Non-pigmented ciliary epithelial cell (primary cell): ENCODE measurements at regions not wholly inside any gene's neighbourhood (a gene's known extent, or its start where the extent isn't known, plus 50 kb on each side); places are given as distances from the start of the nearest gene placed in this dataset.
"Not testable (repeated sequence)": the region's sequence is repeated elsewhere in the genome, so short reads cannot be mapped to it uniquely, and the experiment has no call there.

Source experiments
- DNase-seq: peaks from one replicate; pipeline ENCODE4 v3.0.0-alpha.2; 2010; ENCODE audit warnings: low read depth

GRCh38 chr21:28590026-28590425 lies 402.7 kb downstream of the LTN1 start:
- no peak for DNase-seq

GRCh38 chr21:28588997-28589396 lies 403.7 kb downstream of the LTN1 start:
- no peak for DNase-seq

- DNase-seq = no peak
These were observed 404.9 kb downstream of the LTN1 start for GRCh38 chr21:28587748-28588147.

- no peak for DNase-seq
These were observed 410.7 kb downstream of the LTN1 start for GRCh38 chr21:28581976-28582375.

- not testable (repeated sequence) for DNase-seq
These were observed 411.4 kb downstream of the LTN1 start for GRCh38 chr21:28581311-28581731.

GRCh38 chr21:28580585-28580984 lies 412.1 kb downstream of the LTN1 start:
- DNase-seq = no peak

- no peak for DNase-seq
These were observed 412.6 kb downstream of the LTN1 start for GRCh38 chr21:28579986-28580550.

GRCh38 chr21:28568692-28569091 lies 424.0 kb downstream of the LTN1 start:
- DNase-seq = no peak

- not testable (repeated sequence) for DNase-seq
These were observed 428.7 kb downstream of the LTN1 start for GRCh38 chr21:28563933-28564332.

GRCh38 chr21:28561772-28562171 lies 430.9 kb downstream of the LTN1 start:
- DNase-seq = no peak

GRCh38 chr21:28554660-28555475 lies 437.8 kb downstream of the LTN1 start:
- DNase-seq = no peak

GRCh38 chr21:28550057-28550825 lies 442.4 kb downstream of the LTN1 start:
- no peak for DNase-seq

GRCh38 chr21:28548291-28548690 lies 444.4 kb downstream of the LTN1 start:
- no peak for DNase-seq

- no peak for DNase-seq
These were observed 444.9 kb downstream of the LTN1 start for GRCh38 chr21:28547766-28548165.

- DNase-seq = no peak
These were observed 448.7 kb downstream of the LTN1 start for GRCh38 chr21:28543975-28544374.

GRCh38 chr21:28541371-28542112 lies 451.1 kb downstream of the LTN1 start:
- no peak for DNase-seq

GRCh38 chr21:28540514-28540913 lies 452.2 kb downstream of the LTN1 start:
- peak; percentile 10 for DNase-seq

- DNase-seq = no peak
These were observed 453.1 kb downstream of the LTN1 start for GRCh38 chr21:28539623-28539988.

- peak; percentile 74 for DNase-seq
These were observed 453.6 kb downstream of the LTN1 start for GRCh38 chr21:28538987-28539622.

GRCh38 chr21:28537371-28538079 lies 455.2 kb downstream of the LTN1 start:
- DNase-seq = peak; percentile 44

GRCh38 chr21:28532446-28532845 lies 460.2 kb downstream of the LTN1 start:
- DNase-seq = no peak
